ENCODE measurements at regions not wholly inside any gene's neighbourhood (a gene's known extent, or its start where the extent isn't known, plus 50 kb on each side); places are given as distances from the start of the nearest gene placed in this dataset.

DNA sequence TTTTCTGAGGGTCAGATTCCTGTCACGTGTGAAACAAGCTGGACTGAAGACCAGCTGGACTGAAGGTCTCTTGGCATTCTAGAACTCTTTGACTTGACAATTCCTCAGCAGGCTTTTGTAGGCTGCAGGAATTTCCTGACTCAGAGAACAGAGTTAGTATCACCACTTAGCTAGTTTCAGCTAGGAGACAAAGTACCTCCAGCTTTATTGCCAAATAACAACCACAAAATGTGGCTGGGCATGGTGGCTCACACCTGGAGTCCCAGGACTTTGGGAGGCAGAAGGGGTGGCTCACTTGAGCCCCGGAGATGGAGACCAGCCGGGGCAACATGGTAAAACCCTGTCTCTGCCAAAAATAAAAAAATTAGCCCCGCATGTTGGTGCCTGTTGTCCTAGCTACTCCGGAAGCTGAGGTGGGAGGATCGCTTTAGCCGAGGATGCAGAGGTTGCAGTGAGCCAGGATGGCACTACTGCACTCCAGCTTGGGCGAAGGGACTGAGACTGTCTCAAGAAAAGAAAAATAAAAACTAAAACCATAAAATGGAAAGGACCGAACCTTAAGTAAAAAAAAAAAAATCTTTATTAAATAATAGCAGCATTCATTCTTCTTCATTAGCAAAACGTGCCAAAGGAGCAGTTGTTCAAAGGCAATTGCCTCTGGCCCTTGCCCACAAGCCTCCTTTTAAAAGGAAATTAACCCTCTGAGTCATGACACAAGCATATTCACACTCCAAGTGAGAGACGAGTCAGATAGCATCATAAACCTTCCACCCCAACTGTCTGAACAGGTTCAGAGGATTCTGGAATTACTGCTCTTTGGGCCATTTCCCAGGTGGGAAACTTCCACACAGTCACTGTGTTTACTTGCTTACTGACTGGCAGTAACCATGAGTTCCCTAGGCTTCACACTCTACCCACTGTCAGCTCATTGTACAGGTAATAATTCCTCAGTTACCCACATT, 88.9 kb downstream of the MYL12B start:
- 71 to 77% (median 76%) methylated on average over 11 of the region's 11 CpGs for WGBS, 5 donors
- no peaks in the 10 kb centered on the region for H3K36me3 ChIP-seq
- DNase-seq, result no peak
- intact Hi-C loops (cut with DNase I; ENCODE audit: low total_unique reads), result no loop called here
- H3K9me3 ChIP-seq, result no peaks in the 10 kb centered on the region
- no peaks in the 10 kb centered on the region for H3K27me3 ChIP-seq
- no peak overlapping the region for H3K27ac ChIP-seq
- no peak overlapping the region for H3K4me3 ChIP-seq
- TF ChIP-seq EP300 (IDR thresholded peaks at IDR 0.05), result no peak
- TF ChIP-seq POLR2A (IDR thresholded peaks at IDR 0.05), result no peak
- TF ChIP-seq POLR2AphosphoS5 (IDR thresholded peaks at IDR 0.05), result no peak
- TF ChIP-seq, protein P1, sequence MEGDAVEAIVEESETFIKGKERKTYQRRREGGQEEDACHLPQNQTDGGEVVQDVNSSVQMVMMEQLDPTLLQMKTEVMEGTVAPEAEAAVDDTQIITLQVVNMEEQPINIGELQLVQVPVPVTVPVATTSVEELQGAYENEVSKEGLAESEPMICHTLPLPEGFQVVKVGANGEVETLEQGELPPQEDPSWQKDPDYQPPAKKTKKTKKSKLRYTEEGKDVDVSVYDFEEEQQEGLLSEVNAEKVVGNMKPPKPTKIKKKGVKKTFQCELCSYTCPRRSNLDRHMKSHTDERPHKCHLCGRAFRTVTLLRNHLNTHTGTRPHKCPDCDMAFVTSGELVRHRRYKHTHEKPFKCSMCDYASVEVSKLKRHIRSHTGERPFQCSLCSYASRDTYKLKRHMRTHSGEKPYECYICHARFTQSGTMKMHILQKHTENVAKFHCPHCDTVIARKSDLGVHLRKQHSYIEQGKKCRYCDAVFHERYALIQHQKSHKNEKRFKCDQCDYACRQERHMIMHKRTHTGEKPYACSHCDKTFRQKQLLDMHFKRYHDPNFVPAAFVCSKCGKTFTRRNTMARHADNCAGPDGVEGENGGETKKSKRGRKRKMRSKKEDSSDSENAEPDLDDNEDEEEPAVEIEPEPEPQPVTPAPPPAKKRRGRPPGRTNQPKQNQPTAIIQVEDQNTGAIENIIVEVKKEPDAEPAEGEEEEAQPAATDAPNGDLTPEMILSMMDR (IDR thresholded peaks at IDR 0.05), result no peak
- no peaks in the 10 kb centered on the region for H3K4me1 ChIP-seq

DNA sequence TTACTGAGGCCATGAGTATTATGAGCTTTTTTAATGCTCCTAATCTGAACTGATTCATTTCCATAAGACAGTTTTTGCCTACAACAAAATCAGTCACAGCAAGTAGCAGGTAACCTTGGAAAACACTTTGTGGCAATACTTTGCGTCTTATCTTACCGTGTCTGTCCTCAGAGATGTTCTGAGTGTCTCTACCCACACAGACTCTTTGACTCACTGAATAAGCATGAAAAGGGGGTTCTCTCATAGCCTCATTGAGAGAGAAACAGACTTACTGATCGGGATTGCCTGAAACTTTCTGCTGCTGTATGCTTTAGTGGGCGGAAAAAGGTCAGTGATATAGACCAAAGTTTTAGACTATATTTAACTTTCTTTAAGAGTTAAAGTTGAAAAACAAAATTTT, 92.6 kb downstream of the MYL12B start:
- H3K4me1 ChIP-seq, result no peaks in the 10 kb centered on the region
- no peaks in the 10 kb centered on the region for H3K9me3 ChIP-seq
- no peak overlapping the region for H3K4me3 ChIP-seq
- intact Hi-C loops (cut with DNase I; ENCODE audit: low total_unique reads), result no loop called here
- H3K36me3 ChIP-seq, result no peaks in the 10 kb centered on the region
- no peak overlapping the region for H3K27ac ChIP-seq
- TF ChIP-seq POLR2AphosphoS5 (IDR thresholded peaks at IDR 0.05), result no peak
- TF ChIP-seq, protein P1 (IDR thresholded peaks at IDR 0.05), result no peak
- no peak for TF ChIP-seq EP300 (IDR thresholded peaks at IDR 0.05)
- no peak for TF ChIP-seq POLR2A (IDR thresholded peaks at IDR 0.05)
- 58 to 94% (median 65%) methylated on average over 4 of the region's 4 CpGs for WGBS, 5 donors
- no peak for DNase-seq
- no peaks in the 10 kb centered on the region for H3K27me3 ChIP-seq

DNA sequence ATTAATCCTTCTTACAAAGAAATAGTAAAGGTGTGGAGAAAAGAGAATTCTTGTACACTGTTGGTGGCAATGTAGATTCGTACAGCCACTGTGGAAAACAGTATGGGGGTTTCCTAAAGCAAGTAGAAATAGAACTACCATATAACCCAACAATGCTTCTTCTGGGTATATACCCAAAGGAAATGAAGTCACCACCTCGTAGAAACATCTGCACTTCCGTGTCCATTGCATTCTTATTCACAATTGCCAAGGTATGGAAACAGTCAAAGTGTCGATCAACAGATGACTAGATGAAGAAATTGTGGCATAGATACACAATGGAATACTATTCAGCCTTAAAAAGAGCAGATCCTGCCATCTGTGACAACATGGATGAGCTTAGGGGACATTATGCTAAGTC, 93.4 kb upstream of the TGIF1 start:
- WGBS, 5 donors, result 73 to 87% (median 83%) methylated on average over 4 of the region's 4 CpGs
- TF ChIP-seq EP300 (IDR thresholded peaks at IDR 0.05), result no peak
- TF ChIP-seq, protein P1 (IDR thresholded peaks at IDR 0.05), result no peak
- TF ChIP-seq POLR2AphosphoS5 (IDR thresholded peaks at IDR 0.05), result no peak
- no peak for TF ChIP-seq POLR2A (IDR thresholded peaks at IDR 0.05)
- H3K27me3 ChIP-seq, result no peaks in the 10 kb centered on the region
- H3K4me3 ChIP-seq, result no peak overlapping the region
- DNase-seq, result no peak
- H3K9me3 ChIP-seq, result no peaks in the 10 kb centered on the region
- no peak overlapping the region for H3K27ac ChIP-seq
- H3K36me3 ChIP-seq, result no peaks in the 10 kb centered on the region
- intact Hi-C loops (cut with DNase I; ENCODE audit: low total_unique reads), result no loop called here
- H3K4me1 ChIP-seq, result no peaks in the 10 kb centered on the region

DNA sequence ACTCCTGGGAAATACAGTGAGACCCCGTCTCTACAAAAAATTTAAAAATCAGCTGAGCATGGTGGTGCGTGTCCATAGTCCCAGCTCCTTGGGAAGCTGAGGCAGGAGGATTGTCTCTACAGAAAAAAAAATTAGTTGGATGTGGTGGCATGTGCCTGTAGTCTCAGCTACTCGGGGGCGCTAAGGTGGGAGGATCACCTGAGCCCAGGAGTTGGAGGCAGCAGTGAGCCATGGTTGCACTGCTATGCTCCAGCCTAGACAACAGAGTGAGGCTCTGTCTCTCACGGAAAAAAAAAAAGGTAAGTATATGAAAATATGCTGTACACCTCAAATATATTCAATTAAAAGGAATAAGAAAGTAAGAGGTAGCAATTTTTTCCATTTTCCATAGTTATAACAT, 92.5 kb upstream of the TGIF1 start:
- WGBS, 5 donors, result 81 to 91% (median 86%) methylated on average over 5 of the region's 5 CpGs
- no peaks in the 10 kb centered on the region for H3K36me3 ChIP-seq
- intact Hi-C loops (cut with DNase I; ENCODE audit: low total_unique reads), result no loop called here
- H3K4me3 ChIP-seq, result no peak overlapping the region
- TF ChIP-seq, protein P1 (IDR thresholded peaks at IDR 0.05), result no peak
- no peak for TF ChIP-seq POLR2A (IDR thresholded peaks at IDR 0.05)
- TF ChIP-seq POLR2AphosphoS5 (IDR thresholded peaks at IDR 0.05), result no peak
- TF ChIP-seq EP300 (IDR thresholded peaks at IDR 0.05), result no peak
- DNase-seq, result no peak
- H3K9me3 ChIP-seq, result no peaks in the 10 kb centered on the region
- no peaks in the 10 kb centered on the region for H3K4me1 ChIP-seq
- H3K27ac ChIP-seq, result no peak overlapping the region
- H3K27me3 ChIP-seq, result no peaks in the 10 kb centered on the region
